Testis (tissue), 2 donors: ENCODE measurements at regions not wholly inside any gene's neighbourhood (a gene's known extent, or its start where the extent isn't known, plus 50 kb on each side); places are given as distances from the start of the nearest gene placed in this dataset.
"Not testable (repeated sequence)": the region's sequence is repeated elsewhere in the genome, so short reads cannot be mapped to it uniquely, and the experiment has no call there.

ENCODE experiments used
- POLR2A ChIP-seq: fragments of 450-650 bp; IDR thresholded peaks from one replicate; pipeline ENCODE4 v1.6.1; 2017; ENCODE audit warnings: antibody characterized with exemption, mild to moderate bottlenecking, moderate library complexity
- TF ChIP-seq, protein P1 (sequence below), 3 experiments: fragments of 450-650 bp in 2 of 3; fragments of 200-600 bp in 1 of 3; sonication (generic) in 1 of 3; IDR thresholded peaks; one replicate each; pipeline ENCODE4 v1.5.1; 2016 to 2019; ENCODE audit warnings: antibody characterized with exemption in 3 of 3, mild to moderate bottlenecking in 2 of 3, moderate library complexity in 1 of 3

DNA sequence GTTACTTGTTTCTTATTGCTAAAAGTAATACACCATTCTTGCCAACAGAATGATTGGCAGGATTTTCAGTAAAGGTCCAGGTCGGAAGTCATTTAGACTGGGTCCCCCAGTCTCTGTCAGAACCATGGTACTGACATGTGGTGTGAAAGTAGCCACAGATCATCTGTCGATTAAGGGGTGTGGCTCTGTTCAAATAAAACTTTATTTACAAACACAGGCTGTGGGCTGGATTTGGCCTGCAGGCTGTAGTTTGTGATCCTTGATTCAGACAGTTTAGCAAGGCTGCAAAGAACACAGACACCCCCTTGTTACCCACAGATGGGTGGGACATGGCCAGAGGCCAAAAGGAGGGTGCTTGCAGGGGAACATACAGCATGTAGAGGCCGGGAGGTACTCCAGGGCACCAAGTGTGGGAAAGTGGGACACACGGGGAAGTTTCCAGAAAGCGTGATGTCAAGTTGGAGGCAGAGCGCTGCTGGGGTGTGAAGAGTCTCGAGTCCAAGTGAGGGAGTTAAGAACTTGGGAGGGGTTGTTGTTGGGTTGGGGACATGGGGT is 104.1 kb upstream of the CCZ1B start:
- TF ChIP-seq POLR2A, result not testable (repeated sequence)
- TF ChIP-seq, protein P1, sequence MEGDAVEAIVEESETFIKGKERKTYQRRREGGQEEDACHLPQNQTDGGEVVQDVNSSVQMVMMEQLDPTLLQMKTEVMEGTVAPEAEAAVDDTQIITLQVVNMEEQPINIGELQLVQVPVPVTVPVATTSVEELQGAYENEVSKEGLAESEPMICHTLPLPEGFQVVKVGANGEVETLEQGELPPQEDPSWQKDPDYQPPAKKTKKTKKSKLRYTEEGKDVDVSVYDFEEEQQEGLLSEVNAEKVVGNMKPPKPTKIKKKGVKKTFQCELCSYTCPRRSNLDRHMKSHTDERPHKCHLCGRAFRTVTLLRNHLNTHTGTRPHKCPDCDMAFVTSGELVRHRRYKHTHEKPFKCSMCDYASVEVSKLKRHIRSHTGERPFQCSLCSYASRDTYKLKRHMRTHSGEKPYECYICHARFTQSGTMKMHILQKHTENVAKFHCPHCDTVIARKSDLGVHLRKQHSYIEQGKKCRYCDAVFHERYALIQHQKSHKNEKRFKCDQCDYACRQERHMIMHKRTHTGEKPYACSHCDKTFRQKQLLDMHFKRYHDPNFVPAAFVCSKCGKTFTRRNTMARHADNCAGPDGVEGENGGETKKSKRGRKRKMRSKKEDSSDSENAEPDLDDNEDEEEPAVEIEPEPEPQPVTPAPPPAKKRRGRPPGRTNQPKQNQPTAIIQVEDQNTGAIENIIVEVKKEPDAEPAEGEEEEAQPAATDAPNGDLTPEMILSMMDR (IDR thresholded peaks at IDR 0.05), result not testable (repeated sequence)
